ENCODE measurements at regions not wholly inside any gene's neighbourhood (a gene's known extent, or its start where the extent isn't known, plus 50 kb on each side); places are given as distances from the start of the nearest gene placed in this dataset.

DNA sequence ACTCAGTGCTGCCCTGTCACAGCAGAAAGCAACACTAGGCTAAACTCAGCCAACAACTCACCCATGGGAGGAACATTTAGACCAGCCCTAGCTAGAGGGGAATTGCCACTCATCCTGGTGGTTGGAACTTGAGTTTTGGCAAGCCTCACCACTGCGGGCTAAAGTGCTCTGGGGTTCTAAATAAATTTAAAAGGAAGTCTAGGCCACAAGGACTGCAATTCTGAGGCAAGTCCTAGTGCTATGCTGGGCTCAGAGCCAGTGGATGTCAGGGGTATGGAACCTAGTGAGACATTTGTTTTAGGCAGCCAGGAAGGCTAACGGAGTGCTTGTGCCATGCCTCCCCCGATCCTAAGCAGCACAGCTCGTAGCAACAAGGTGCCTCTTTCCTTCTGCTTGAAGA, 78.0 kb downstream of the RGS13 start:
- H3K27me3 Mint-ChIP-seq, result peaks cover 14% of the 10 kb centered on the region
- H3K9me3 Mint-ChIP-seq, result peaks cover 16% of the 10 kb centered on the region
- DNase-seq, result no peak
- peaks cover 1% of the 10 kb centered on the region for H3K36me3 Mint-ChIP-seq
- H3K4me3 Mint-ChIP-seq, result no peak overlapping the region
- no peaks in the 10 kb centered on the region for H3K4me1 Mint-ChIP-seq
- no peak overlapping the region for H3K27ac Mint-ChIP-seq

DNA sequence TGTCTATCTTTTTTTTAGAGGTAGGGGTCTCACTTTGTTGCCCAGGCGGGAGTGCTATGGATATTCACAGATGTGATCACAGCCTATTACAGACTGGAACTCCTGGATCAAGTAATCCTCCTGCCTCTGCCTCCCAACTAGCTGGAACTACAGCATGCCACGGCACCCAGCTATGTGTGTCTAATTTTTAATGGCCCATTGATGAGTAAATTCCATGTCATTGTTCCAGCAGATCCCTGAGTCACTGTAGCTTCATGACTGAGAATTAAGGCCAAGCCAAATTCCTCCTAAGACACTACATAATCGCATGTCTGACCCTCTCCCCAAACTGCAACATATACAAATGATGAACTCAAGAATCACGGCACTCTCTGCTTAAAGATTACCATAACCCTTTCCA, 84.2 kb upstream of the RGS2 start:
- no peaks in the 10 kb centered on the region for H3K36me3 Mint-ChIP-seq
- H3K9me3 Mint-ChIP-seq, result peaks cover 6% of the 10 kb centered on the region
- H3K4me1 Mint-ChIP-seq, result no peaks in the 10 kb centered on the region
- DNase-seq, result no peak
- H3K27ac Mint-ChIP-seq, result no peak overlapping the region
- peaks cover 4% of the 10 kb centered on the region for H3K27me3 Mint-ChIP-seq
- H3K4me3 Mint-ChIP-seq, result no peak overlapping the region

DNA sequence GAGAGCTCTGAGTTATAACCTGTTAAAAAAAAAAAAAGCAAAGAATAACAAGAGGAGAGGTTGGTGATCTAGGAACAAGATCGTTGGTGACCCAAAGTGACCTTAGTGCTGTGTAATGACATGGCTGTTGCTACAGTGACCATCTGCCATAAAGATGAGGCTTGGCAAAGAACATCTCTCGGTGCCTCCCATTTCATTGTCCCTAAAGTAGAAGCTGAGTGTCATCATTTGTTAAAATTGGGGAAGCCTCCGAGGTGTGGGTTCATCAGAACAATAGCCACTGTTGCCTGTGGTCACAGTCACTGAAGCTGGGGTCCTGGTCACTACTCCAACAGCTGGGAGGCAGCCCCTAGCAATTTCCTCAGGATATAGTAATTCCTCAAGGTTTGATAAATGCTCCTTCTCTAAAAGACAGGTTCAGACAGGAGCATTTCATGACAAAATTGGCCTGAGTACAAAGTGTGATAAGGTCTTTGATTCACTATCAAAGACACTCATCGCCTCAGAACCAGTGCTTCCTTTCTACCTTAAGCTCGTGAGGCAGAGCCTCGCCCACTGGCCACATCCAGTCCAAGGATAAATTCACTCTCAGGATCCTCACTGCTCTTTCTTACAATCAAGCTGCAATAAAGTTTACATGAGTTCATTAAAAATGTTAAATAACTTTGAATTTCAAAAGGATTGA, 81.9 kb upstream of the RGS2 start:
- no peaks in the 10 kb centered on the region for H3K9me3 Mint-ChIP-seq
- H3K27ac Mint-ChIP-seq, result no peak overlapping the region
- H3K27me3 Mint-ChIP-seq, result peaks cover 4% of the 10 kb centered on the region
- no peak for DNase-seq
- no peaks in the 10 kb centered on the region for H3K4me1 Mint-ChIP-seq
- no peaks in the 10 kb centered on the region for H3K36me3 Mint-ChIP-seq
- no peak overlapping the region for H3K4me3 Mint-ChIP-seq

DNA sequence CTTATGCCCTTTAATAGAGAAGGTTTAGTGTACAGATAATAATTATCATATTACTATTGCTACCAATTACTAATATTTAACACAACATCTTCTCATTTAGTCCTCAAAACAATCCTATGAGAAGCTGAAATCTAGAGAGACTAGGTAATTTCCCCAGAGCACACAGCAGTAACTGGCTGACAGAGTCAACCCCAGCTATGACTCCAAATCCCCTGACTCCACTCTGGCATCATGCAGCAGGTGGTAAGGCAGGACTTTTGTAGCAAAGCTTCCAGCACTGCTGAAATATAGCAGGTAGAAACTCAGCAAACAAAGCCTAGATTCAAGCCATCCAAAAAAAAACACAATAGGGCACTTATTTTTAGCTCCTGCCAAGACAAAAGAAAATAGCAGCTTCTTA, 79.3 kb upstream of the RGS2 start:
- no peak for DNase-seq
- Mint-ChIP-seq H3K27me3 (peaks cover 4% of the 10 kb centered on the region), H3K27ac (no peak overlapping the region), H3K4me3 (no peak overlapping the region), H3K9me3 (no peaks in the 10 kb centered on the region), H3K4me1 (no peaks in the 10 kb centered on the region), H3K36me3 (no peaks in the 10 kb centered on the region)

DNA sequence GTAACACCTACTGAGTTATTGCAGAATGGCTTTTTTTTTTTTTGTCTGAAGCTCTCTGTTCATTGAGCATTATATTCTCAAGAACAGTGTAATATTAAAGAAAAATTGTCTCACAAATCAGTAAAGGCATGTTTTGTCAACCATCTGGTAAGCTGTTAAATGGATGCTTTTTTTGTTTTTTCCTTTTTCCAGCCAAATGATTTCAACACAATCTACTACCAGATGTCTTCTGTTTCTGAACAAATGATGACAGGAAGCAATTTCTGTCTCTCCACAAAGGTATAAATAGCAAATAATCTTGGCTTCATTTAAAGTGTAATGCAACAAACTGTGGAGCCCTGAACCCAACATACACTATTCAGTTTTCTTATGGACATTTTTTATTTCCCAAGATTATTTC, 78.6 kb upstream of the RGS2 start:
- H3K4me1 Mint-ChIP-seq, result no peaks in the 10 kb centered on the region
- no peak overlapping the region for H3K27ac Mint-ChIP-seq
- no peaks in the 10 kb centered on the region for H3K36me3 Mint-ChIP-seq
- no peak for DNase-seq
- no peaks in the 10 kb centered on the region for H3K27me3 Mint-ChIP-seq
- H3K4me3 Mint-ChIP-seq, result no peak overlapping the region
- no peaks in the 10 kb centered on the region for H3K9me3 Mint-ChIP-seq

DNA sequence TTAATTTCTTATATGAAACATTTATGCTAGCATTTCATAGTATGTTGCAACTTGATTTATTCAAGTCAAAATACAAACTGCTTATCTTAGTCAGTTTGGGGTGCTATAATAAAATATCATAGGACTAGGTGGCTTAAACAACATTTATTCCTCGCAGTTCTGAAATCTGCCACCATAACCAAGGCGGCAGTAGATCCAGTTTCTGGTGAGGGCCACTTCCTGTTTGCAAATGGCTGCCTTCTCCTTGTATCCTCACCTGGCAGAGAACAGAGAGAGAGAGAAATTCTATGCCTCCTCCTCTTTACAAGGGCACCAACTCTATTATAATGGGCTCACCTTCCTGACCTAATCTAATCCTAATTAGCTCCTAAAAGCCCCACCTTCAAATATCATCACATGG, 76.1 kb upstream of the RGS2 start:
- Mint-ChIP-seq H3K9me3 (no peaks in the 10 kb centered on the region), H3K27me3 (no peaks in the 10 kb centered on the region), H3K4me1 (no peaks in the 10 kb centered on the region), H3K27ac (no peak overlapping the region), H3K36me3 (no peaks in the 10 kb centered on the region), H3K4me3 (no peak overlapping the region)
- DNase-seq, result peak; percentile 9

DNA sequence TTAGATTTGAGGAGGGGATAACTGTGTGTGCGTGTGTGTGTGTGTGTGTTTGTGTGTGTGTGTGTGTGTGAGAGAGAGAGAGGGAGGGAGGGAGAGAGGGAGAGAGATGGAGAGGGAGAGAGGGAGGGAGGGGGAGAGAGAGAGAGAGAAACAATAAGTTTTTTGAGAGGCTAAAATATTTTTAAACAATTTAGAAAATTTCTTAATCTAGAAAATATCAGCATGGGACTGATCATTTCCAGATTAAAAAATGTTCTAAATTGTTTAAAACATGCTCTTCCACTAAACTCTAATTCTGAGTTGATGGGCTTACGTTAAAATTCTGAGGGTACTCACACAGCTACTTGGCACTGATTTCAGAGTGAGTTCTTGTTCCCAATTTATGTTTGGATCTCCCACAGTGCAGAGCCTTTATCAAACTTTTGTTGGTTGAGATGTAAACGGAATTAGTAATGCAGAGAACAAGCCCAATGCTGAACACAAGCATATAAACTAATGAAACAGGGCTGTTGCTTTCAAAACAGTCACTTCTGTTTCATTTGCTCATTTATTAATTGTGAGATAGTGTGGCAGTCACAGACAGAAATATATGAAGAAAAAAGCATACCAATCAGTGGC, 73.4 kb upstream of the RGS2 start:
- H3K4me3 Mint-ChIP-seq, result no peak overlapping the region
- H3K9me3 Mint-ChIP-seq, result no peaks in the 10 kb centered on the region
- H3K27me3 Mint-ChIP-seq, result no peaks in the 10 kb centered on the region
- no peak for DNase-seq
- H3K36me3 Mint-ChIP-seq, result no peaks in the 10 kb centered on the region
- H3K4me1 Mint-ChIP-seq, result no peaks in the 10 kb centered on the region
- no peak overlapping the region for H3K27ac Mint-ChIP-seq

DNA sequence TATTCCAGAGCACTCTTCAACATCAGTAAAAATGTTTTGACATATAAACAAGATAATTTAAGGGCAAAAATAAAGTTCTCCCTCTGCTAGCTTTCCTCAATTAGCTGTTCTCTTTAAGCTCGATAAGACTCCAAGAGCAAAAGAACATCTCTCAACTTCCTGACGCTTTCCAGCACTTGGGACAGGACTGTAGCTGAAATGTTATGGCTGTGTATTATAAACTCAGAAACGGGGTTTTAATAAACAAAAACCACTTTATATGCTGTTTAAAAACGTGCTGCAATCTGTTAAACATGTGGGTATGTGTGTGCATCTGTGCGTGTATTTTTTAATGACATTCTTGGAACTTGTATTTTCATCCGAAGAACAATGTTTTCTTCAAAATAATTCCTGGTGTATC, 71.5 kb upstream of the RGS2 start:
- no peaks in the 10 kb centered on the region for H3K27me3 Mint-ChIP-seq
- no peak overlapping the region for H3K27ac Mint-ChIP-seq
- H3K4me1 Mint-ChIP-seq, result no peaks in the 10 kb centered on the region
- no peaks in the 10 kb centered on the region for H3K9me3 Mint-ChIP-seq
- no peak for DNase-seq
- no peak overlapping the region for H3K4me3 Mint-ChIP-seq
- H3K36me3 Mint-ChIP-seq, result no peaks in the 10 kb centered on the region

DNA sequence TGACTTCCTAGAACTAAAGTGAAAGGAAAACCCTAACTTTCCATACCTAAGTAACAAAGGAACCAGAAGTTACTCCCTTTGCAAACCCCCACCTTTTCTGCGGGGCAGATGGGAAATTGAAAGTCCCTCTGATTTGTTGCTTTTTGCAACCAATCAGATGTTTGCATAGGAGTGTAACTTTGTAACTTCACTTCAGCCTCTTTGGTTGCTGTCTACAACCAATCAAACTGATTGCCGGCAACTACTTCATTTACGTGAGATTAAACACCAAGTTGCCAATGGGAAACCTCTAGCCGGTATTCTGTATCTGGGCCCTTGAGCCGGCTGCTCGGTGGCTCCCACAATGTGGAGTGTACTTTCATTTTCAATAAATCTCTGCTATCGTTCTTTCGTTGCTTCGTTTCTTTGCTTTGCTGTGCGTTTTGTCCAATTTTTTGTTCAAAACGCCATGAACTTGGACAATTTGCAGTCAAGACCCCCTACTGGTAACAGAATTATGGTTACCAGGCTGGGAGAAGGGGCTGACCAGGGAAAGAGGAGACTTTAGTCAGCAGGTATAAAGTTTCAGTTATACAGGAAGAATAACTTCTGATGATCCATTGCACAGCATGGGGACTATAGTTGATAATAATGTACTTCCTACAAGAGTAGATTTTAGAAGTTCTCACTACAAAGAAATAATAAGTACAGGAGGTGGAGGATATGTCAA, 69.2 kb upstream of the RGS2 start:
- no peaks in the 10 kb centered on the region for H3K27me3 Mint-ChIP-seq
- H3K27ac Mint-ChIP-seq, result no peak overlapping the region
- no peak for DNase-seq
- H3K4me1 Mint-ChIP-seq, result no peaks in the 10 kb centered on the region
- no peaks in the 10 kb centered on the region for H3K36me3 Mint-ChIP-seq
- H3K9me3 Mint-ChIP-seq, result no peaks in the 10 kb centered on the region
- no peak overlapping the region for H3K4me3 Mint-ChIP-seq

DNA sequence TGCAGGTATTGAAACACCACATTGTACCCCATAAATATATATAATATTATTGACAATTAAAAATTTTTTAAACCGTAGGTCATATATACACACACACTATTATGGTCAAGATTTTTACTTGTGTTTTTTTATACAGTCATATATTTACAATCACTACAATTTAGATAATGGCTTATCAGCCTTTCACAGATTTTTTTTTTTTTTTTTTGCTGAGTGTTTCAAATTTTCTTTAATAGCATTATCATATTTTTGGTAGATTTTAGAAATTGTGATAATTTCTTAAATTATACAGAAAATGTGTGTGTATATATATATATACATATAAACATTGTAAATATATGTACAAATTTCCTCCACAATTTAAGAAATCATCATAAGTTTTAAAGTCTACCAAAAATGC, 68.6 kb upstream of the RGS2 start:
- Mint-ChIP-seq H3K4me1 (no peaks in the 10 kb centered on the region), H3K4me3 (no peak overlapping the region), H3K27ac (no peak overlapping the region), H3K36me3 (no peaks in the 10 kb centered on the region), H3K9me3 (no peaks in the 10 kb centered on the region), H3K27me3 (no peaks in the 10 kb centered on the region)
- DNase-seq, result no peak

DNA sequence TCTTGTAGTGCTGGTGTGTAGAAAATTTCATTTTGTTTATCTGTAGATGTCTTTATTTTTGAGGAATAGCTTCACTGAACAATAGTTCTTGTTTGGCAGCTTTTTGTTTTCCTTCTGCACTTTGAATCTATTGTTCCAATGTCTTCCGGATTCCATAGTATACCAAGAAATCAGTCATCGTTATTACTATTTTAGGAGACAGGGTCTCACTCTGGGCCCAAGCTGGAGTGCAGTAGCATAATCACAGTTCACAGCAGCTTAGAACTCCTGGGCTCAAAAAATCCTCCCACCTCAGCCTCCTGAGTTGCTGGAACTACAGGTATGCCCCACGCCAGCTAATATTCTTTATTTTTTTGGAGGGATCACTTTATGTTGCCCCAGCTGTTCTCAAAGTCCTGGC, 67.7 kb upstream of the RGS2 start:
- H3K27ac Mint-ChIP-seq, result no peak overlapping the region
- H3K27me3 Mint-ChIP-seq, result no peaks in the 10 kb centered on the region
- H3K4me1 Mint-ChIP-seq, result no peaks in the 10 kb centered on the region
- H3K36me3 Mint-ChIP-seq, result no peaks in the 10 kb centered on the region
- no peak for DNase-seq
- no peak overlapping the region for H3K4me3 Mint-ChIP-seq
- H3K9me3 Mint-ChIP-seq, result no peaks in the 10 kb centered on the region

DNA sequence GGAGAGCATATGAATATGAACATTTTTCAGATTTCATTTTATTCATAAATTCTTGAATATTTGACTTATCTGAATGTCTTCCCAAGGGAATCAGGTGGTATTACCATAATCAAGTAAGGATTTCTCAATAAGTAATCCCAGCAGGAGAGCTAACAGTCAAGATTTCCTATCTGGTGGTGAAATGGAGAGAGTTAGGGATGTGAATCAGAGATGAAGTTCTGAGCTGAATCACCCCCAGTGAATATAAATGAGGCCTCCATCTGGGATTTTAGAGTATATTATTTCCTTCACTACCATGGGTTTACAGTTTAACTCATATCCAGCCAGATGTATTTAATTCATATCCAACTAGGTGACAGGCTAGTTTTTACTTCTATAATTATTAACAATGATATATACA, 61.5 kb upstream of the RGS2 start:
- no peak for DNase-seq
- H3K36me3 Mint-ChIP-seq, result no peaks in the 10 kb centered on the region
- H3K4me3 Mint-ChIP-seq, result no peak overlapping the region
- H3K9me3 Mint-ChIP-seq, result no peaks in the 10 kb centered on the region
- no peak overlapping the region for H3K27ac Mint-ChIP-seq
- no peaks in the 10 kb centered on the region for H3K27me3 Mint-ChIP-seq
- no peaks in the 10 kb centered on the region for H3K4me1 Mint-ChIP-seq

DNA sequence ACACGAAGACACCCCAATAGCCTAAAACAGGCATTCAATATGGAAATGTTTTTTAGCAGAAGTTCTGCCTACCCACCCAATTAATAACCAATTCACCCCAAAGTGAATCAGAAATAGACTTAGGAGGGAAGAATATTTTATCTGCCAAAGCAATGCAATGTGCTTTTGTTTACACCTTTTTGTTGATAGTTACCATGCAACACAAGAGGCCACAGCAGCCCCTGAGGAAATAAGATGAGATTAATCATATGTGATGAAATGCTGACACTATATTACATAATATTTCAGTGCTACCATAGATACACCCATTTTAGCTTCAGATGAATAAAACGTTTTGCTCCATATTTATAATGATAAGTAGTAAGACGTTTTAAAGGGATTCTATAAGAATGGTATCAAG, 60.9 kb upstream of the RGS2 start:
- no peak overlapping the region for H3K27ac Mint-ChIP-seq
- no peaks in the 10 kb centered on the region for H3K9me3 Mint-ChIP-seq
- no peaks in the 10 kb centered on the region for H3K4me1 Mint-ChIP-seq
- no peak for DNase-seq
- no peak overlapping the region for H3K4me3 Mint-ChIP-seq
- no peaks in the 10 kb centered on the region for H3K36me3 Mint-ChIP-seq
- no peaks in the 10 kb centered on the region for H3K27me3 Mint-ChIP-seq

DNA sequence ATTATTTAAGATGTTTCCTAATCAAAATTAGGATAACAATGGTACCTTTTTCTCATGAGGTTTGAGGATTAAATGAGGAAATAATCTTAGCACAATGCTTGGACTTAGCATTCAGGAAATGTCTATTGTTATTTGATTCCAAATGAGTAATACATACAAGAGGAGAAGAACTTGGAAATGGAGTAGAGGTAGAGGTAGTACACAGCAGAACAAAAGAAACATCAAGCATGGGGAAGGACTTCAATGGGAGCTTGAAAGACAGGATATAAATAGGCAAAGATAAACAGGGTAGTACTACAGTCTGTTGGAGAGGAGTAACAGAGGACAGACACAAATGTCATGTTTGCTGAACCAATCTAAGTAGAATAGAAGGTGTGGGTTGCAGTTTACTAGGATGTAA, 59.5 kb upstream of the RGS2 start:
- no peak overlapping the region for H3K27ac Mint-ChIP-seq
- H3K9me3 Mint-ChIP-seq, result no peaks in the 10 kb centered on the region
- no peak for DNase-seq
- H3K36me3 Mint-ChIP-seq, result no peaks in the 10 kb centered on the region
- H3K4me1 Mint-ChIP-seq, result no peaks in the 10 kb centered on the region
- no peak overlapping the region for H3K4me3 Mint-ChIP-seq
- no peaks in the 10 kb centered on the region for H3K27me3 Mint-ChIP-seq

DNA sequence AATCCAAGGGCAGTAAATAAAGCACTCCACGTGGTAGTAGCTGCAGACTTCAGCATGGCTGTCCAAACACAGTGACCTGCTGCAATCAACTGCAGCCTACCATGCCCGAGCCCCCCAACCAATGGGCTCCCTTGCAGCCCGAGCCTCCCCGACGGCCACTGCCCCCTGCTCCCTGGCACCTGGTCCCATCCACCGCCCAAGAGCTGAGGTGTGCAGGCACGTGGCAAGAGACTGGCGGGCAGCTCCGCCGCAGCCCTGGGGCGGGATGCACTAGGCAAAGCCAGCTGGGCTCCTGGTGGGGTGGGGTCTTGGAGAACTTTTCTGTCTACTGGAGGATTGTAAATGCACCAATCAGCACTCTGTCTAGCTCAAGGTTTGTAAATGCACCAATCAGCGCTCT, 57.6 kb upstream of the RGS2 start:
- H3K36me3 Mint-ChIP-seq, result no peaks in the 10 kb centered on the region
- no peaks in the 10 kb centered on the region for H3K4me1 Mint-ChIP-seq
- no peaks in the 10 kb centered on the region for H3K9me3 Mint-ChIP-seq
- no peak overlapping the region for H3K27ac Mint-ChIP-seq
- no peaks in the 10 kb centered on the region for H3K27me3 Mint-ChIP-seq
- no peak overlapping the region for H3K4me3 Mint-ChIP-seq
- DNase-seq, result no peak

DNA sequence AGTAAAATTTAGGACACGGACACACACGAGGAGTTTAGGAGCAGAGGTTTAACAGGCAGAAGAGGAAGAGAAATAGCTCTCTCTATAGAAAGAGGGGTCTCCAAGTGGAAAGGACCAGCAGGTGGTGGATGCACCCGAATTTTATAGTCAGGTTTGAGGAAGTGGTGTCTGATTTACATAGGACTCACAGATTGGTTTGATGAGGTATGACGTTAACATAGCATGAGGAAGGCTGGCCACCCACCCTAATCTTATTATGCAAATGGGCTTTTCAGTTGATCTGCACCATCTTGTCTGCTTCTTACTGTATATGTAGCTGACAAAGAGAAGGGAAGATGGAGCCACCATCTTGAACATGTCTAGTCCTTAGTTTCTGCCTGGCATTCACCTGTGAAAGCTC, 52.5 kb upstream of the RGS2 start:
- peaks cover 3% of the 10 kb centered on the region for H3K27me3 Mint-ChIP-seq

More for the DNA sequence above, 52.5 kb upstream of the RGS2 start:
- no peaks in the 10 kb centered on the region for H3K4me1 Mint-ChIP-seq
- no peak overlapping the region for H3K27ac Mint-ChIP-seq
- H3K9me3 Mint-ChIP-seq, result no peaks in the 10 kb centered on the region
- H3K4me3 Mint-ChIP-seq, result no peak overlapping the region
- no peaks in the 10 kb centered on the region for H3K36me3 Mint-ChIP-seq
- no peak for DNase-seq
